ENCODE measurements at regions not wholly inside any gene's neighbourhood (a gene's known extent, or its start where the extent isn't known, plus 50 kb on each side); places are given as distances from the start of the nearest gene placed in this dataset.

GRCh38 chr9:17003576-17004240 is 131.1 kb upstream of the CNTLN start:
- H3K4me1 ChIP-seq (ENCODE audit: insufficient read depth), result peaks cover 11% of the 10 kb centered on the region
- no peaks in the 10 kb centered on the region for H4K20me1 ChIP-seq (replicated peaks; ENCODE audit: insufficient read depth)
- H3K4me3 Mint-ChIP-seq, result no peak overlapping the region
- H3K4me3 ChIP-seq, result no peak overlapping the region
- peak overlapping the region; percentile 25; the same call in 1 of the 2 replicates for H2AFZ ChIP-seq
- no peaks in the 10 kb centered on the region for H3K27me3 ChIP-seq (ENCODE audit: insufficient read depth)
- H3K9me2 ChIP-seq (ENCODE audit: insufficient read depth), result no peaks in the 10 kb centered on the region; the same call in 1 of the 2 replicates
- DNase-seq (ENCODE audit: low spot score), result no peak
- no peaks in the 10 kb centered on the region for H3K36me3 ChIP-seq (ENCODE audit: insufficient read depth)
- H3F3A ChIP-seq (replicated peaks; ENCODE audit: low read depth), result no peaks in the 10 kb centered on the region
- H3K27me3 Mint-ChIP-seq (ENCODE audit: insufficient read depth, low read depth, poor library complexity), result no peaks in the 10 kb centered on the region
- TF ChIP-seq EZH2phosphoT487 (IDR thresholded peaks at IDR 0.05; ENCODE audit: unreplicated experiment) (no peak), JUNB (IDR thresholded peaks at IDR 0.05; ENCODE audit: unreplicated experiment) (no peak), NANOG (IDR thresholded peaks at IDR 0.05; ENCODE audit: borderline replicate concordance) (no peak), CTCF (conservative IDR thresholded peaks at IDR 0.05; ENCODE audit: low read depth in 2 of 2) (no peak), STAT1 (IDR thresholded peaks at IDR 0.05; ENCODE audit: unreplicated experiment) (no peak)
- H3K27ac ChIP-seq (ENCODE audit: low read depth), result peak overlapping the region; percentile 9; the same call in 1 of the 2 replicates
- H3K36me3 Mint-ChIP-seq (ENCODE audit: low read depth), result no peaks in the 10 kb centered on the region
- no peak overlapping the region for H3K4me2 ChIP-seq
- H3K4me1 Mint-ChIP-seq, result peaks cover 12% of the 10 kb centered on the region; the same call in 2 of the 3 replicates
- H3K79me2 ChIP-seq (replicated peaks; ENCODE audit: insufficient read depth), result no peaks in the 10 kb centered on the region
- H3K27ac Mint-ChIP-seq, result no peak overlapping the region
- H3K9me3 Mint-ChIP-seq, result no peaks in the 10 kb centered on the region
- no peak for ATAC-seq

- Histone ChIP-seq H3K4me3 (no peak overlapping the region), H3F3A (replicated peaks; ENCODE audit: low read depth) (no peaks in the 10 kb centered on the region)
- no peak overlapping the region for H3K27ac Mint-ChIP-seq
- TF ChIP-seq ETS1 (IDR thresholded peaks at IDR 0.05) (no peak), STAT1 (IDR thresholded peaks at IDR 0.05; ENCODE audit: unreplicated experiment) (no peak), POLR2AphosphoS5 (IDR thresholded peaks at IDR 0.05; ENCODE audit: low read depth) (no peak), ZNF114 (CRISPR knock-in tag; IDR thresholded peaks at IDR 0.05) (no peak), REST (IDR thresholded peaks at IDR 0.05; ENCODE audit: unreplicated experiment) (no peak)
Observed at GRCh38 chr9:16996901-16997491, 126.5 kb upstream of the BNC2 start.

More at GRCh38 chr9:16996901-16997491, 126.5 kb upstream of the BNC2 start:
- no peaks in the 10 kb centered on the region for H3K79me2 ChIP-seq (replicated peaks; ENCODE audit: insufficient read depth)
- H3K36me3 Mint-ChIP-seq (ENCODE audit: low read depth), result peaks cover 6% of the 10 kb centered on the region; the same call in 2 of the 3 replicates
- H3K4me3 Mint-ChIP-seq, result no peak overlapping the region
- DNase-seq (ENCODE audit: low spot score), result no peak
- H3K27me3 ChIP-seq (ENCODE audit: insufficient read depth), result no peaks in the 10 kb centered on the region
- H4K20me1 ChIP-seq (replicated peaks; ENCODE audit: insufficient read depth), result no peaks in the 10 kb centered on the region
- H3K27me3 Mint-ChIP-seq (ENCODE audit: insufficient read depth, low read depth, poor library complexity), result no peaks in the 10 kb centered on the region
- 0 out of 2 replicates have a peak, but pooled peaks cover 9% of the 10 kb centered on the region for H3K36me3 ChIP-seq (ENCODE audit: insufficient read depth)
- H3K27ac ChIP-seq (ENCODE audit: low read depth), result no peak overlapping the region
- no peaks in the 10 kb centered on the region for H3K4me1 Mint-ChIP-seq
- no peak overlapping the region for H3K4me2 ChIP-seq
- no peaks in the 10 kb centered on the region; the same call in 1 of the 2 replicates for H3K9me2 ChIP-seq (ENCODE audit: insufficient read depth)
- ATAC-seq, result no peak
- no peaks in the 10 kb centered on the region for H3K4me1 ChIP-seq (ENCODE audit: insufficient read depth)
- H3K9me3 Mint-ChIP-seq, result peaks cover 20% of the 10 kb centered on the region
- no peak overlapping the region for H2AFZ ChIP-seq
